CD4-positive, CD25-positive, alpha-beta regulatory T cell (primary cell): ENCODE measurements at regions not wholly inside any gene's neighbourhood (a gene's known extent, or its start where the extent isn't known, plus 50 kb on each side); places are given as distances from the start of the nearest gene placed in this dataset.

Source experiments
- ATAC-seq, 2 donors: fragments of 150-1000 bp; cut with Tn5 transposase; one replicate each; pipeline ENCODE4 v1.10.0; 2021; ENCODE audit warnings: low read depth in 2 of 2, moderate number of reproducible peaks in 2 of 2, moderate library complexity in 1 of 2
- DNase-seq, 3 donors: peaks; one replicate each; pipeline versions ENCODE4 v3.0.0 to v3.0.0-alpha.2; 2012 to 2022; ENCODE audit warnings: mixed read lengths in 1 of 3
- H3K27ac ChIP-seq: one replicate; pipeline ENCODE4 v1.7.0; 2013; ENCODE audit warnings: mild to moderate bottlenecking, low read length; ENCODE audit not compliant: insufficient read depth, poor library complexity, severe bottlenecking
- H3K27me3 ChIP-seq: one replicate; pipeline ENCODE4 v1.7.0; 2013; ENCODE audit warnings: low read length; ENCODE audit not compliant: control insufficient read depth, insufficient read depth
- H3K36me3 ChIP-seq: one replicate; pipeline ENCODE4 v1.7.0; 2013; ENCODE audit warnings: mild to moderate bottlenecking, low read length, moderate library complexity; ENCODE audit not compliant: control insufficient read depth, insufficient read depth
- H3K4me1 ChIP-seq: 2 replicates; pipeline ENCODE4 v1.7.0; 2013; ENCODE audit warnings: mild to moderate bottlenecking, low read length; ENCODE audit not compliant: insufficient read depth, control insufficient read depth, poor library complexity, severe bottlenecking
- H3K4me3 ChIP-seq: one replicate; pipeline ENCODE4 v1.7.0; 2013; ENCODE audit warnings: low read depth, mild to moderate bottlenecking, low read length, moderate library complexity
- H3K9me3 ChIP-seq, 2 experiments: 1 replicate in 1 of 2; 2 replicates in 1 of 2; pipeline ENCODE4 v1.7.0; 2013; ENCODE audit warnings: low read length in 2 of 2, mild to moderate bottlenecking in 1 of 2, moderate library complexity in 1 of 2; ENCODE audit not compliant: control insufficient read depth in 2 of 2
- H3K27ac Mint-ChIP-seq, 3 donors: one replicate each; pipeline ENCODE4 v1.8.0; 2020 to 2022; ENCODE audit warnings: mild to moderate bottlenecking in 3 of 3, mixed read lengths in 3 of 3, moderate library complexity in 2 of 3
- H3K27me3 Mint-ChIP-seq: one replicate; pipeline ENCODE4 v1.8.0; 2022; ENCODE audit warnings: mild to moderate bottlenecking, mixed read lengths
- H3K36me3 Mint-ChIP-seq: one replicate; pipeline ENCODE4 v1.8.0; 2020; ENCODE audit warnings: mixed read lengths
- H3K4me1 Mint-ChIP-seq, 4 donors: one replicate each; pipeline ENCODE4 v1.8.0; 2020 to 2022; ENCODE audit warnings: mixed read lengths in 4 of 4, mild to moderate bottlenecking in 1 of 4
- H3K4me3 Mint-ChIP-seq, 4 donors: one replicate each; pipeline ENCODE4 v1.8.0; 2020 to 2022; ENCODE audit warnings: mild to moderate bottlenecking in 4 of 4, mixed read lengths in 4 of 4, moderate library complexity in 3 of 4
- H3K9me3 Mint-ChIP-seq, 7 donors: one replicate each; pipeline ENCODE4 v1.8.0; 2020 to 2022; ENCODE audit warnings: mixed read lengths in 7 of 7, mild to moderate bottlenecking in 3 of 7, moderate library complexity in 2 of 7

DNA sequence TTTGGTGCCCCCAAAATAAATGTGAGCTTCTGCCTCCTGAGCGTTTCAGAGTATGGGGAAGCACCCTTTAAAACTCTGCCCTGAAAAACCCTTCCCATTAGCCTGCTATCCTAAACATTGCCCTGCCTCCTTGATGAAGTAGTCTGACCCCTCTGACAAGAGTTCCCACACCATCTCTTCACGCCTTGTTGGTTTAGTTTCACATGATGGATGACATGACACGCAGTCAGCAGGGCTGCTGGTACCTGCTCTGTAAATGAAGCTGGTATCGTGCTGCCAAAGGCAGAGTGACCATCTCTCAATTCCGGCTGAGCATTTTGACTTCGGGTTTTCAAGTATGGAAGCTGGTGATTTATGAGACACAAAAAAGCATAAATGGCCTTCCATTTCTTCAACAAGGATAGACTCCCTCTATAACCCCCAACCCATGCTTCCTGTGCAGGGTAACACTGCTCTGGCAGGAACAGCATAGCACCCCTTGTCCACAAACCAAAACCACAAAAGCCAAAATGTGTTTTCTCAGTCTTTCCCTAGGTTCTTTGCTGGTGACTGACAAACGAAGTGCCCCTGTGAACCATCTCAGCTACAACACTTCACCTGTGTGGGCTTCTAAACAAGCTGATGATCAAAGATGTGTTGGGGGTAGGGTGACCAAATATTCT, 444.6 kb downstream of the NUF2 start:
- H3K27me3 ChIP-seq = no peaks in the 10 kb centered on the region
- Mint-ChIP-seq H3K36me3 (no peaks in the 10 kb centered on the region), H3K27me3 (no peaks in the 10 kb centered on the region), H3K27ac (no peak overlapping the region), H3K4me3 (no peak overlapping the region), H3K4me1 (no peaks in the 10 kb centered on the region), H3K9me3 (peaks cover 0 to 8% (median 4%) of the 10 kb centered on the region in 7 donors)
- no peak overlapping the region for H3K27ac ChIP-seq
- DNase-seq (no peak), ATAC-seq (no peak)
- H3K4me3 ChIP-seq = no peak overlapping the region
- H3K9me3 ChIP-seq = no peaks in the 10 kb centered on the region
- H3K36me3 ChIP-seq = no peaks in the 10 kb centered on the region
- no peaks in the 10 kb centered on the region for H3K4me1 ChIP-seq

- Histone ChIP-seq H3K4me1 (no peaks in the 10 kb centered on the region), H3K4me3 (no peak overlapping the region), H3K27ac (no peak overlapping the region), H3K27me3 (no peaks in the 10 kb centered on the region), H3K36me3 (no peaks in the 10 kb centered on the region), H3K9me3 (no peaks in the 10 kb centered on the region)
- ATAC-seq = no peak
- peaks cover 0 to 14% (median 5%) of the 10 kb centered on the region in 7 donors for H3K9me3 Mint-ChIP-seq
- no peaks in the 10 kb centered on the region for H3K36me3 Mint-ChIP-seq
- no peak overlapping the region for H3K27ac Mint-ChIP-seq
- no peak overlapping the region for H3K4me3 Mint-ChIP-seq
- no peaks in the 10 kb centered on the region for H3K4me1 Mint-ChIP-seq
- H3K27me3 Mint-ChIP-seq = no peaks in the 10 kb centered on the region
- no peak for DNase-seq
Observed at GRCh38 chr1:163768576-163768975, 446.8 kb downstream of the NUF2 start.

- Mint-ChIP-seq H3K9me3 (peaks cover under 1 to 14% (median 7%) of the 10 kb centered on the region in 7 donors), H3K36me3 (no peaks in the 10 kb centered on the region), H3K27me3 (no peaks in the 10 kb centered on the region), H3K27ac (no peak overlapping the region), H3K4me3 (no peak overlapping the region), H3K4me1 (no peaks in the 10 kb centered on the region)
- Histone ChIP-seq H3K27ac (no peak overlapping the region), H3K4me3 (no peak overlapping the region), H3K9me3 (no peaks in the 10 kb centered on the region), H3K36me3 (no peaks in the 10 kb centered on the region), H3K27me3 (no peaks in the 10 kb centered on the region), H3K4me1 (no peaks in the 10 kb centered on the region)
- no peak for DNase-seq
- ATAC-seq = no peak
Observed at GRCh38 chr1:163770265-163770664, 448.5 kb downstream of the NUF2 start.

GRCh38 chr1:163771637-163772036, 449.9 kb downstream of the NUF2 start:
- Histone ChIP-seq H3K9me3 (no peaks in the 10 kb centered on the region), H3K4me3 (no peak overlapping the region), H3K27ac (no peak overlapping the region), H3K27me3 (no peaks in the 10 kb centered on the region), H3K36me3 (no peaks in the 10 kb centered on the region), H3K4me1 (no peaks in the 10 kb centered on the region)
- no peaks in the 10 kb centered on the region for H3K27me3 Mint-ChIP-seq
- ATAC-seq (no peak), DNase-seq (no peak)
- H3K4me3 Mint-ChIP-seq = no peak overlapping the region
- H3K9me3 Mint-ChIP-seq = peaks cover 2 to 16% (median 12%) of the 10 kb centered on the region in 7 donors
- H3K4me1 Mint-ChIP-seq = no peaks in the 10 kb centered on the region
- H3K27ac Mint-ChIP-seq = no peak overlapping the region
- H3K36me3 Mint-ChIP-seq = no peaks in the 10 kb centered on the region

DNA sequence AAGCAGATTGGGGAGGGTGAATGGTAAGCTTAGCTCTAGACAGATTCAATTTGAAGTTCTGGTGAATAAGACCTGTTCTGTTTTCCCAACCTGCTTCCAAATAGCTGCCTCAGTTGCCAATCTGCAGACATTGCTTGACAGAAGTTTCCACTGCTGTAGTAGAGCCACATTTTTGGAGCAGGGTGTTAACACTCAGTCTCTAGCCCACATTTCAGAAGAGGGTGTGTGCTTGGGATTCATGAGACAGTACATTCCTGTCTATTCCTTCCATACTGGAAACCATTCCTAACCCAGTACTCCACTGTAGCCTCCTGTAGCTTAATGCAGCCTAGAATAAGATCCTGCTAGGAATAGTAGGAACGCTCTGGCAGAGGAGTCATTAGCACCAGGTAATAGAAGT, 450.5 kb downstream of the NUF2 start:
- H3K27me3 Mint-ChIP-seq = no peaks in the 10 kb centered on the region
- H3K4me3 ChIP-seq = no peak overlapping the region
- H3K36me3 ChIP-seq = no peaks in the 10 kb centered on the region
- no peak overlapping the region for H3K27ac ChIP-seq
- no peaks in the 10 kb centered on the region for H3K27me3 ChIP-seq
- H3K27ac Mint-ChIP-seq = no peak overlapping the region
- H3K9me3 ChIP-seq = no peaks in the 10 kb centered on the region
- ATAC-seq (no peak), DNase-seq (no peak)
- H3K4me1 ChIP-seq = no peaks in the 10 kb centered on the region
- H3K9me3 Mint-ChIP-seq = peaks cover 2 to 18% (median 12%) of the 10 kb centered on the region in 7 donors
- H3K4me1 Mint-ChIP-seq = no peaks in the 10 kb centered on the region
- no peak overlapping the region for H3K4me3 Mint-ChIP-seq
- H3K36me3 Mint-ChIP-seq = no peaks in the 10 kb centered on the region

GRCh38 chr1:163773396-163773795, 451.6 kb downstream of the NUF2 start:
- DNase-seq = no peak
- no peak overlapping the region for H3K27ac Mint-ChIP-seq
- no peak for ATAC-seq

DNA sequence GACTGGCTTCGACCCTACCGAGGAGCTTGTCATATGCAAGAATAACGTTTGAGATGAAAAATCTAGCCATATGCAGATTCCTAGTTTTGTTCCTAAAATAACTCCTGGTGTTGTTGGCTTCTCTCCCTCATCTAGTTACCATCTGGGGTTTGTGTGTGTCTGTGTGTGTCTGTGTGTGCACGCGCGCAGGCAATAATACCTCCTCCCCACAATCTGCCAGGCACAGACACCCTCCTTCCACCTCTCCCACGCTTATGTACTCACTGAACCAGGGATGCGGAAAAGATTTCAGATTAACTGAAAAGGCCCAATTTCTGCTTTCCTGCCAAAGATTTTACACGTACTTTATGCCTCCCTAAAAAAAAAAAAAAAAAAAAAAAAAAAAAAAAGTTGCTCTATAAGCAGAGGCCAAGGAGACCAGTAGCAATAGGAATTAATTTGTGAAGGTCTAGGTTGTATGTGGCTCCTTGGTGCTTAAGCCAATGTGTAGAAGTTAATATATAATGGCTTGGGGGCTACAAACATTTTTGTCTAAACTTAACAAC, 452.7 kb downstream of the NUF2 start:
- Histone ChIP-seq H3K27me3 (no peaks in the 10 kb centered on the region), H3K4me1 (no peaks in the 10 kb centered on the region), H3K27ac (no peak overlapping the region), H3K4me3 (no peak overlapping the region), H3K9me3 (peaks cover 0 to 6% of the 10 kb centered on the region in 2 experiments), H3K36me3 (no peaks in the 10 kb centered on the region)
- H3K4me1 Mint-ChIP-seq = no peaks in the 10 kb centered on the region
- no peaks in the 10 kb centered on the region for H3K36me3 Mint-ChIP-seq
- ATAC-seq (no peak), DNase-seq (no peak)
- no peak overlapping the region for H3K4me3 Mint-ChIP-seq
- no peak overlapping the region for H3K27ac Mint-ChIP-seq
- H3K27me3 Mint-ChIP-seq = no peaks in the 10 kb centered on the region
- H3K9me3 Mint-ChIP-seq = peaks cover 5 to 22% (median 14%) of the 10 kb centered on the region in 7 donors

More at GRCh38 chr1:163773396-163773795, 451.6 kb downstream of the NUF2 start:
- Histone ChIP-seq H3K4me3 (no peak overlapping the region), H3K27ac (no peak overlapping the region), H3K4me1 (no peaks in the 10 kb centered on the region), H3K36me3 (no peaks in the 10 kb centered on the region), H3K9me3 (peaks cover 0 to 5% of the 10 kb centered on the region in 2 experiments), H3K27me3 (no peaks in the 10 kb centered on the region)
- H3K9me3 Mint-ChIP-seq = peaks cover 2 to 22% (median 13%) of the 10 kb centered on the region in 7 donors
- H3K4me1 Mint-ChIP-seq = no peaks in the 10 kb centered on the region
- no peaks in the 10 kb centered on the region for H3K36me3 Mint-ChIP-seq
- no peaks in the 10 kb centered on the region for H3K27me3 Mint-ChIP-seq
- H3K4me3 Mint-ChIP-seq = no peak overlapping the region
